GM19438 (cell line): ENCODE measurements at regions not wholly inside any gene's neighbourhood (a gene's known extent, or its start where the extent isn't known, plus 50 kb on each side); places are given as distances from the start of the nearest gene placed in this dataset.

ENCODE experiments used
- ATAC-seq: cut with Tn5 transposase; IDR thresholded peaks from one replicate; pipeline ENCODE4 v1.9.1; 2021; ENCODE audit warnings: low read depth; ENCODE audit not compliant: unreplicated experiment

DNA sequence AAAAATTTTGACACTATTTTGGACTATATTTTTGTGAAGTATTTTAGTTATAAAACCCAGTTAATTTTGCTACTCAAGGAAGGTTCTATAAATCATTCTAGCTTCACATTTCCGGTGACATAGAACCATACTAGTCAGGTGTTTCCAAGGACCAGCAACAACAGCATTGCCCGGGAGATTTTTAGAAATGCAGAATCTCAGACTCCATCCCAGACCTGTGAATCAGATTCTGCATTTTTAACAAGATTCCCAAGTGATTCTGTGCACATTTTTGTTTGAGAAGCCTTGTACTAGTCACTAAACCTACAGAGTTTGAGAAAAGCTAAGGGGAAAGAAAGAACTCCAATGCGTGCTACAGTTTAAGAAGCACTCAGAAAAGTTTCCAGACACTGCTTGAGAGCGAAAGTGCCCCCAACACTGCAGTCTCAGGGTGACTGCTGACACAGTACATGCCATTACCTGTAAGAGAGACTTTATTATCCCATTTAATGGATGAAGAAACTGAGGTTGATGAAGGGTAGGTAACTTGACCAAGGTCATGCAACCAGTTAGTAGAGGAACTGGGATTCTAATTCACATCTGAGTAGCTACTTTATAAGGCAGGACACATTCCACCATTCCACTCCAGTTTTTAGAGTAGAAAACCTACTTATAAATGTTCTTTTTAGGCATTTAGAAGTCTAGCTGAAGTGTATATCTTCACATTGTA, 49.7 kb upstream of the USP3 start:
- no peak for ATAC-seq
